Fibroblast of peridontal ligament (primary cell): ENCODE measurements at regions not wholly inside any gene's neighbourhood (a gene's known extent, or its start where the extent isn't known, plus 50 kb on each side); places are given as distances from the start of the nearest gene placed in this dataset.

Experiments used
- DNase-seq: peaks from one replicate; pipeline ENCODE4 v3.0.0-alpha.2; 2010; ENCODE audit errors: extremely low read depth

GRCh38 chr2:45255563-45255962 lies 246.3 kb upstream of the SIX2 start:
- no peak for DNase-seq

- DNase-seq, result peak; percentile 38
These were observed 244.8 kb upstream of the SIX2 start for GRCh38 chr2:45254025-45254424.

GRCh38 chr2:45253151-45253550 lies 243.9 kb upstream of the SIX2 start:
- peak; percentile 50 for DNase-seq

GRCh38 chr2:45250176-45250575 lies 240.9 kb upstream of the SIX2 start:
- DNase-seq, result no peak

- no peak for DNase-seq
These were observed 239.0 kb upstream of the SIX2 start for GRCh38 chr2:45248214-45248613.

- DNase-seq, result no peak
These were observed 235.7 kb upstream of the SIX2 start for GRCh38 chr2:45244928-45245327.

GRCh38 chr2:45242161-45242741 lies 233.0 kb upstream of the SIX2 start:
- peak; percentile 63 for DNase-seq

- peak; percentile 52 for DNase-seq
These were observed 231.9 kb upstream of the SIX2 start for GRCh38 chr2:45241061-45241561.

GRCh38 chr2:45237850-45238542 lies 228.7 kb upstream of the SIX2 start:
- DNase-seq, result peak; percentile 93

GRCh38 chr2:45237128-45237527 lies 227.9 kb upstream of the SIX2 start:
- peak; percentile 66 for DNase-seq

GRCh38 chr2:45236268-45236667 lies 227.0 kb upstream of the SIX2 start:
- no peak for DNase-seq

- peak; percentile 59 for DNase-seq
These were observed 224.0 kb upstream of the SIX2 start for GRCh38 chr2:45233301-45233700.

GRCh38 chr2:45232818-45233217 lies 223.6 kb upstream of the SIX2 start:
- no peak for DNase-seq

GRCh38 chr2:45229411-45229810 lies 220.2 kb upstream of the SIX2 start:
- no peak for DNase-seq

GRCh38 chr2:45227347-45227746 lies 218.1 kb upstream of the SIX2 start:
- no peak for DNase-seq

GRCh38 chr2:45224993-45225380 lies 215.7 kb upstream of the SIX2 start:
- no peak for DNase-seq

- no peak for DNase-seq
These were observed 215.2 kb upstream of the SIX2 start for GRCh38 chr2:45224321-45224992.

GRCh38 chr2:45223531-45223930 lies 214.3 kb upstream of the SIX2 start:
- no peak for DNase-seq

- no peak for DNase-seq
These were observed 211.0 kb upstream of the SIX2 start for GRCh38 chr2:45220227-45220626.

GRCh38 chr2:45218931-45219339 lies 209.7 kb upstream of the SIX2 start:
- no peak for DNase-seq

- DNase-seq, result no peak
These were observed 209.0 kb upstream of the SIX2 start for GRCh38 chr2:45218297-45218696.

- DNase-seq, result no peak
These were observed 206.9 kb upstream of the SIX2 start for GRCh38 chr2:45216118-45216517.

- no peak for DNase-seq
These were observed 205.3 kb upstream of the SIX2 start for GRCh38 chr2:45214550-45214949.
